GM23338 (cell line): ENCODE measurements at regions not wholly inside any gene's neighbourhood (a gene's known extent, or its start where the extent isn't known, plus 50 kb on each side); places are given as distances from the start of the nearest gene placed in this dataset.

ENCODE experiments used
- ATAC-seq: fragments of 200-7000 bp; cut with Tn5 transposase; 3 replicates; pipeline ENCODE4 v1.9.1; 2020
- DNase-seq: peaks from one replicate; pipeline ENCODE4 v3.0.0-alpha.2; 2015; ENCODE audit warnings: low spot score
- H2AFZ ChIP-seq: fragments of 200-600 bp; sonication (generic); 2 replicates; pipeline ENCODE4 v1.8.0; 2016; ENCODE audit warnings: antibody characterized with exemption, mild to moderate bottlenecking, moderate library complexity
- H3F3A ChIP-seq: fragments of 200-600 bp; sonication (generic); replicated peaks from 2 replicates; pipeline ENCODE4 v1.8.0; 2017; ENCODE audit warnings: antibody characterized with exemption, mixed run types, low read depth
- H3K27ac ChIP-seq: fragments of 200-600 bp; sonication (generic); 2 replicates; pipeline ENCODE4 v1.6.1; 2016; ENCODE audit warnings: low read depth
- H3K27me3 ChIP-seq: fragments of 200-600 bp; sonication (generic); 2 replicates; pipeline ENCODE4 v1.8.0; 2016; ENCODE audit warnings: mild to moderate bottlenecking, mixed run types, moderate library complexity; ENCODE audit not compliant: insufficient read depth
- H3K36me3 ChIP-seq: fragments of 200-600 bp; sonication (generic); 2 replicates; pipeline ENCODE4 v1.8.0; 2016; ENCODE audit warnings: mild to moderate bottlenecking; ENCODE audit not compliant: insufficient read depth
- H3K4me1 ChIP-seq: fragments of 200-600 bp; sonication (generic); 2 replicates; pipeline ENCODE4 v1.8.0; 2016; ENCODE audit warnings: mild to moderate bottlenecking, moderate library complexity; ENCODE audit not compliant: insufficient read depth
- H3K4me2 ChIP-seq: fragments of 200-600 bp; sonication (generic); 2 replicates; pipeline ENCODE4 v1.7.1; 2017; ENCODE audit warnings: mixed run types
- H3K4me3 ChIP-seq: fragments of 200-600 bp; sonication (generic); 2 replicates; pipeline ENCODE4 v1.6.1; 2016; ENCODE audit warnings: mixed run types
- H3K79me2 ChIP-seq: fragments of 200-600 bp; sonication (generic); replicated peaks from 2 replicates; pipeline ENCODE4 v1.8.0; 2017; ENCODE audit warnings: mild to moderate bottlenecking; ENCODE audit not compliant: insufficient read depth
- H3K9me2 ChIP-seq: fragments of 200-600 bp; sonication (generic); 2 replicates; pipeline ENCODE4 v1.8.0; 2017; ENCODE audit not compliant: insufficient read depth
- H4K20me1 ChIP-seq: fragments of 200-600 bp; sonication (generic); replicated peaks from 2 replicates; pipeline ENCODE4 v1.8.0; 2017; ENCODE audit warnings: mild to moderate bottlenecking; ENCODE audit not compliant: insufficient read depth
- H3K27ac Mint-ChIP-seq: 2 replicates; pipeline ENCODE4 v1.8.0; 2020; ENCODE audit warnings: inconsistent platforms, mild to moderate bottlenecking, moderate library complexity, mixed read lengths
- H3K27me3 Mint-ChIP-seq: 3 replicates; pipeline ENCODE4 v1.8.0; 2022; ENCODE audit warnings: low read depth, mild to moderate bottlenecking, moderate library complexity, mixed read lengths, inconsistent platforms; ENCODE audit not compliant: insufficient read depth, poor library complexity
- H3K36me3 Mint-ChIP-seq: 3 replicates; pipeline ENCODE4 v1.8.0; 2021; ENCODE audit warnings: low read depth, mild to moderate bottlenecking, inconsistent platforms, moderate library complexity, mixed read lengths
- H3K4me1 Mint-ChIP-seq: 3 replicates; pipeline ENCODE4 v1.8.0; 2020; ENCODE audit warnings: mild to moderate bottlenecking, inconsistent platforms, mixed read lengths
- H3K4me3 Mint-ChIP-seq: 3 replicates; pipeline ENCODE4 v1.8.0; 2021; ENCODE audit warnings: moderate library complexity, mild to moderate bottlenecking, inconsistent platforms, mixed read lengths
- H3K9me3 Mint-ChIP-seq: 3 replicates; pipeline ENCODE4 v1.8.0; 2020; ENCODE audit warnings: moderate library complexity, mild to moderate bottlenecking, inconsistent platforms, mixed read lengths
- CREB1 ChIP-seq: fragments of 250-450 bp; sonication (Bioruptor Pico); IDR thresholded peaks from 2 replicates; pipeline ENCODE4 v1.5.0; 2020; ENCODE audit warnings: low read depth, mild to moderate bottlenecking, moderate library complexity
- CTCF ChIP-seq, 2 experiments: fragments of 200-600 bp in 1 of 2; sonication (generic) in 1 of 2; conservative IDR thresholded peaks; 2 replicates each; pipeline versions ENCODE4 v1.5.1 to v1.6.1; 2016 to 2017; ENCODE audit warnings: antibody characterized with exemption in 2 of 2, low read depth in 2 of 2, mild to moderate bottlenecking in 2 of 2, moderate library complexity in 1 of 2
- ETS1 ChIP-seq: IDR thresholded peaks from 2 replicates; pipeline ENCODE4 v1.6.1; 2016; ENCODE audit warnings: antibody characterized with exemption
- EZH2 ChIP-seq: fragments of 200-600 bp; sonication (generic); IDR thresholded peaks from one replicate; pipeline ENCODE4 v1.8.0; 2017; ENCODE audit warnings: antibody characterized with exemption, mild to moderate bottlenecking, low read depth; ENCODE audit not compliant: unreplicated experiment
- EZH2phosphoT487 ChIP-seq: fragments of 200-600 bp; sonication (generic); IDR thresholded peaks from one replicate; pipeline ENCODE4 v1.8.1; 2018; ENCODE audit warnings: antibody characterized with exemption; ENCODE audit not compliant: unreplicated experiment
- JUNB ChIP-seq: IDR thresholded peaks from one replicate; pipeline ENCODE4 v1.6.1; 2016; ENCODE audit warnings: antibody characterized with exemption; ENCODE audit not compliant: unreplicated experiment
- NANOG ChIP-seq: IDR thresholded peaks from 2 replicates; pipeline ENCODE4 v1.6.1; 2016; ENCODE audit warnings: antibody characterized with exemption, borderline replicate concordance
- POLR2AphosphoS5 ChIP-seq: IDR thresholded peaks from 2 replicates; pipeline ENCODE4 v1.6.1; 2016; ENCODE audit warnings: antibody characterized with exemption, low read depth
- REST ChIP-seq: IDR thresholded peaks from one replicate; pipeline ENCODE4 v1.6.1; 2018; ENCODE audit warnings: antibody characterized with exemption; ENCODE audit not compliant: unreplicated experiment
- STAT1 ChIP-seq: IDR thresholded peaks from one replicate; pipeline ENCODE4 v1.6.1; 2016; ENCODE audit warnings: antibody characterized with exemption; ENCODE audit not compliant: unreplicated experiment
- ZNF114 ChIP-seq: fragments of 250-450 bp; sonication (Bioruptor Pico); IDR thresholded peaks from 2 replicates; pipeline ENCODE4 v1.5.0; 2020; ENCODE audit warnings: mild to moderate bottlenecking, moderate library complexity
- ZNF331 ChIP-seq: fragments of 250-450 bp; sonication (Bioruptor Pico); IDR thresholded peaks from 2 replicates; pipeline ENCODE4 v1.5.0; 2020; ENCODE audit warnings: low read depth, mild to moderate bottlenecking, moderate library complexity
- ZNF462 ChIP-seq: fragments of 250-450 bp; sonication (Bioruptor Pico); IDR thresholded peaks from 2 replicates; pipeline ENCODE4 v1.5.0; 2020; ENCODE audit warnings: mild to moderate bottlenecking, moderate library complexity

GRCh38 chr14:57078054-57078453, 190.7 kb downstream of the EXOC5 start (continued):
- TF ChIP-seq REST (no peak), EZH2phosphoT487 (no peak), CREB1 (CRISPR knock-in tag) (no peak), JUNB (no peak), EZH2 (no peak), STAT1 (no peak), POLR2AphosphoS5 (no peak), ZNF331 (CRISPR knock-in tag) (no peak), ZNF114 (CRISPR knock-in tag) (no peak)

GRCh38 chr14:57073986-57074385, 194.7 kb downstream of the EXOC5 start:
- no peak overlapping the region for H3K4me2 ChIP-seq
- Mint-ChIP-seq H3K27me3 (no peaks in the 10 kb centered on the region), H3K4me3 (no peak overlapping the region), H3K4me1 (peaks cover 18% of the 10 kb centered on the region), H3K27ac (no peak overlapping the region), H3K36me3 (no peaks in the 10 kb centered on the region), H3K9me3 (no peaks in the 10 kb centered on the region)
- DNase-seq (no peak), ATAC-seq (peak; percentile 49)
- no peaks in the 10 kb centered on the region for H3K36me3 ChIP-seq
- peaks cover 10% of the 10 kb centered on the region; the same call in 1 of the 2 replicates for H3K4me1 ChIP-seq
- no peaks in the 10 kb centered on the region for H3K79me2 ChIP-seq
- no peaks in the 10 kb centered on the region for H3F3A ChIP-seq
- H3K27ac ChIP-seq, result no peak overlapping the region
- H4K20me1 ChIP-seq, result no peaks in the 10 kb centered on the region
- H3K9me2 ChIP-seq, result no peaks in the 10 kb centered on the region
- H2AFZ ChIP-seq, result no peak overlapping the region
- no peaks in the 10 kb centered on the region for H3K27me3 ChIP-seq
- H3K4me3 ChIP-seq, result no peak overlapping the region
- TF ChIP-seq EZH2 (no peak), ZNF462 (CRISPR knock-in tag) (no peak), ZNF114 (CRISPR knock-in tag) (no peak), NANOG (no peak), CREB1 (CRISPR knock-in tag) (no peak), CTCF (conservative IDR thresholded peaks at IDR 0.05; ENCODE audit: low read depth in 2 of 2) (no peak), POLR2AphosphoS5 (no peak), ETS1 (no peak), JUNB (no peak)
